ENCODE measurements at regions not wholly inside any gene's neighbourhood (a gene's known extent, or its start where the extent isn't known, plus 50 kb on each side); places are given as distances from the start of the nearest gene placed in this dataset.

GRCh38 chr11:22991196-22991595 lies 130.9 kb upstream of the CCDC179 start:
- no peak overlapping the region for H3K27ac ChIP-seq
- H3K4me1 ChIP-seq, result no peaks in the 10 kb centered on the region
- no peaks in the 10 kb centered on the region for H3K36me3 ChIP-seq
- H3K4me3 ChIP-seq, result no peak overlapping the region
- H3K9me3 ChIP-seq (replicated peaks), result no peaks in the 10 kb centered on the region
- no peaks in the 10 kb centered on the region for H3K27me3 ChIP-seq
- no peak for DNase-seq

GRCh38 chr11:23006730-23007129 lies 146.5 kb upstream of the CCDC179 start:
- no peaks in the 10 kb centered on the region for H3K4me1 ChIP-seq
- H3K27ac ChIP-seq, result no peak overlapping the region
- H3K4me3 ChIP-seq, result no peak overlapping the region
- no peaks in the 10 kb centered on the region for H3K27me3 ChIP-seq
- DNase-seq, result no peak
- no peaks in the 10 kb centered on the region for H3K36me3 ChIP-seq
- H3K9me3 ChIP-seq (replicated peaks), result peaks cover 9% of the 10 kb centered on the region; the same call in 1 of the 2 replicates

GRCh38 chr11:23010790-23011335 lies 150.6 kb upstream of the CCDC179 start:
- Histone ChIP-seq H3K4me1 (no peaks in the 10 kb centered on the region), H3K36me3 (no peaks in the 10 kb centered on the region), H3K27me3 (no peaks in the 10 kb centered on the region), H3K27ac (no peak overlapping the region), H3K4me3 (no peak overlapping the region), H3K9me3 (replicated peaks) (no peaks in the 10 kb centered on the region)
- no peak for DNase-seq

- H3K36me3 ChIP-seq, result no peaks in the 10 kb centered on the region
- no peaks in the 10 kb centered on the region for H3K9me3 ChIP-seq (replicated peaks)
- H3K27me3 ChIP-seq, result no peaks in the 10 kb centered on the region
- no peak for DNase-seq
- no peaks in the 10 kb centered on the region for H3K4me1 ChIP-seq
- no peak overlapping the region for H3K4me3 ChIP-seq
- no peak overlapping the region for H3K27ac ChIP-seq
Measured at GRCh38 chr11:23012930-23013329, 152.7 kb upstream of the CCDC179 start.

- Histone ChIP-seq H3K9me3 (replicated peaks) (no peaks in the 10 kb centered on the region), H3K4me3 (no peak overlapping the region), H3K36me3 (no peaks in the 10 kb centered on the region), H3K4me1 (no peaks in the 10 kb centered on the region), H3K27me3 (no peaks in the 10 kb centered on the region), H3K27ac (no peak overlapping the region)
- DNase-seq, result no peak
Measured at GRCh38 chr11:23013509-23013908, 153.2 kb upstream of the CCDC179 start.

GRCh38 chr11:23021287-23021863 lies 161.1 kb upstream of the CCDC179 start:
- no peaks in the 10 kb centered on the region for H3K27me3 ChIP-seq
- peak; percentile 17 to 59 for DNase-seq
- no peak overlapping the region for H3K27ac ChIP-seq
- no peaks in the 10 kb centered on the region for H3K4me1 ChIP-seq
- H3K4me3 ChIP-seq, result no peak overlapping the region
- no peaks in the 10 kb centered on the region for H3K36me3 ChIP-seq
- no peaks in the 10 kb centered on the region for H3K9me3 ChIP-seq (replicated peaks)

GRCh38 chr11:23022854-23023253 lies 162.6 kb upstream of the CCDC179 start:
- Histone ChIP-seq H3K4me1 (no peaks in the 10 kb centered on the region), H3K36me3 (no peaks in the 10 kb centered on the region), H3K4me3 (no peak overlapping the region), H3K27ac (no peak overlapping the region), H3K9me3 (replicated peaks) (no peaks in the 10 kb centered on the region), H3K27me3 (no peaks in the 10 kb centered on the region)
- DNase-seq, result no peak

- Histone ChIP-seq H3K27me3 (no peaks in the 10 kb centered on the region), H3K9me3 (replicated peaks) (no peaks in the 10 kb centered on the region), H3K36me3 (no peaks in the 10 kb centered on the region), H3K27ac (no peak overlapping the region), H3K4me1 (no peaks in the 10 kb centered on the region), H3K4me3 (no peak overlapping the region)
- DNase-seq, result no peak
Measured at GRCh38 chr11:23023319-23023718, 163.0 kb upstream of the CCDC179 start.

GRCh38 chr11:23041001-23041503 lies 180.8 kb upstream of the CCDC179 start:
- H3K27ac ChIP-seq, result no peak overlapping the region
- no peak for DNase-seq
- H3K9me3 ChIP-seq (replicated peaks), result no peaks in the 10 kb centered on the region
- no peaks in the 10 kb centered on the region for H3K27me3 ChIP-seq
- no peak overlapping the region for H3K4me3 ChIP-seq
- no peaks in the 10 kb centered on the region for H3K36me3 ChIP-seq
- no peaks in the 10 kb centered on the region for H3K4me1 ChIP-seq

- Histone ChIP-seq H3K36me3 (no peaks in the 10 kb centered on the region), H3K4me1 (no peaks in the 10 kb centered on the region), H3K27ac (no peak overlapping the region), H3K27me3 (no peaks in the 10 kb centered on the region), H3K9me3 (replicated peaks) (no peaks in the 10 kb centered on the region), H3K4me3 (no peak overlapping the region)
- no peak for DNase-seq
Measured at GRCh38 chr11:23058656-23059055, 198.4 kb upstream of the CCDC179 start.

- no peak overlapping the region for H3K4me3 ChIP-seq
- H3K27me3 ChIP-seq, result no peaks in the 10 kb centered on the region
- no peaks in the 10 kb centered on the region for H3K9me3 ChIP-seq (replicated peaks)
- DNase-seq, result no peak
- no peaks in the 10 kb centered on the region for H3K36me3 ChIP-seq
- no peaks in the 10 kb centered on the region for H3K4me1 ChIP-seq
- no peak overlapping the region for H3K27ac ChIP-seq
Measured at GRCh38 chr11:23063276-23063675, 203.0 kb upstream of the CCDC179 start.

GRCh38 chr11:23078289-23078971 lies 218.2 kb upstream of the CCDC179 start:
- Histone ChIP-seq H3K27me3 (no peaks in the 10 kb centered on the region), H3K9me3 (replicated peaks) (no peaks in the 10 kb centered on the region), H3K27ac (no peak overlapping the region), H3K4me1 (peaks cover 16% of the 10 kb centered on the region), H3K36me3 (no peaks in the 10 kb centered on the region), H3K4me3 (no peak overlapping the region)
- no peak for DNase-seq

GRCh38 chr11:23079382-23079813 lies 219.1 kb upstream of the CCDC179 start:
- DNase-seq, result peak in 1 of 2 experiments; percentile 39
- Histone ChIP-seq H3K27ac (0 out of 2 replicates have a peak overlapping the region, but pooled peaks have one; percentile 6), H3K27me3 (no peaks in the 10 kb centered on the region), H3K4me3 (no peak overlapping the region), H3K9me3 (replicated peaks) (no peaks in the 10 kb centered on the region), H3K4me1 (peaks cover 16% of the 10 kb centered on the region), H3K36me3 (no peaks in the 10 kb centered on the region)

- H3K4me3 ChIP-seq, result no peak overlapping the region
Measured at GRCh38 chr11:23087407-23087806, 227.1 kb upstream of the CCDC179 start.

GRCh38 chr11:23090659-23091058 lies 230.4 kb upstream of the CCDC179 start:
- Histone ChIP-seq H3K36me3 (no peaks in the 10 kb centered on the region), H3K27ac (no peak overlapping the region), H3K4me1 (no peaks in the 10 kb centered on the region), H3K27me3 (no peaks in the 10 kb centered on the region; the same call in 1 of the 2 replicates), H3K9me3 (replicated peaks) (no peaks in the 10 kb centered on the region), H3K4me3 (no peak overlapping the region)
- no peak for DNase-seq

More at GRCh38 chr11:23087407-23087806, 227.1 kb upstream of the CCDC179 start:
- no peak overlapping the region for H3K27ac ChIP-seq
- no peak for DNase-seq
- no peaks in the 10 kb centered on the region for H3K4me1 ChIP-seq
- H3K27me3 ChIP-seq, result no peaks in the 10 kb centered on the region; the same call in 1 of the 2 replicates
- H3K36me3 ChIP-seq, result no peaks in the 10 kb centered on the region
- no peaks in the 10 kb centered on the region for H3K9me3 ChIP-seq (replicated peaks)
